ENCODE measurements at regions not wholly inside any gene's neighbourhood (a gene's known extent, or its start where the extent isn't known, plus 50 kb on each side); places are given as distances from the start of the nearest gene placed in this dataset.

- H3K4me2 ChIP-seq: no peak overlapping the region
- H3K9me3 ChIP-seq (ENCODE audit: low read depth): no peaks in the 10 kb centered on the region
- H3K36me3 ChIP-seq (replicated peaks; ENCODE audit: insufficient read depth, low read depth): no peaks in the 10 kb centered on the region
- no peaks in the 10 kb centered on the region for H3K79me2 ChIP-seq
- no peak overlapping the region for H2AFZ ChIP-seq
- TF ChIP-seq EZH2 (IDR thresholded peaks at IDR 0.05; ENCODE audit: borderline replicate concordance) (no peak), EZH2phosphoT487 (IDR thresholded peaks at IDR 0.05; ENCODE audit: low read depth, severe bottlenecking, unreplicated experiment) (no peak), CTCF (IDR thresholded peaks at IDR 0.05; ENCODE audit: poor library complexity) (no peak)
- no peak overlapping the region for H3K4me3 ChIP-seq
- H3K27ac ChIP-seq: no peak overlapping the region
- no peaks in the 10 kb centered on the region for H4K20me1 ChIP-seq (ENCODE audit: insufficient read depth, poor library complexity, severe bottlenecking)
- no peaks in the 10 kb centered on the region for H3K27me3 ChIP-seq
- H3K4me1 ChIP-seq (ENCODE audit: insufficient read depth): no peaks in the 10 kb centered on the region
- 58% methylated on average over 1 of the region's 1 CpG for WGBS (ENCODE audit: low lambda C conversion rate, missing lambda C conversion rate)
- H3K9me2 ChIP-seq (replicated peaks; ENCODE audit: insufficient read depth): no peaks in the 10 kb centered on the region
- DNase-seq (ENCODE audit: low spot score): no peak
These were observed 69.9 kb upstream of the LMNB1 start for GRCh38 chr5:126707080-126707479.

GRCh38 chr5:126715765-126716164 lies 61.2 kb upstream of the LMNB1 start:
- Histone ChIP-seq H2AFZ (no peak overlapping the region), H3K9me3 (ENCODE audit: low read depth) (no peaks in the 10 kb centered on the region), H3K36me3 (replicated peaks; ENCODE audit: insufficient read depth, low read depth) (no peaks in the 10 kb centered on the region), H3K9me2 (replicated peaks; ENCODE audit: insufficient read depth) (no peaks in the 10 kb centered on the region), H3K27me3 (no peaks in the 10 kb centered on the region), H3K4me1 (ENCODE audit: insufficient read depth) (no peaks in the 10 kb centered on the region), H4K20me1 (ENCODE audit: insufficient read depth, poor library complexity, severe bottlenecking) (no peaks in the 10 kb centered on the region), H3K27ac (no peak overlapping the region), H3K4me3 (no peak overlapping the region), H3K79me2 (no peaks in the 10 kb centered on the region), H3K4me2 (no peak overlapping the region)
- no peak for TF ChIP-seq CTCF (IDR thresholded peaks at IDR 0.05; ENCODE audit: poor library complexity)
- TF ChIP-seq EZH2 (IDR thresholded peaks at IDR 0.05; ENCODE audit: borderline replicate concordance): no peak
- TF ChIP-seq EZH2phosphoT487 (IDR thresholded peaks at IDR 0.05; ENCODE audit: low read depth, severe bottlenecking, unreplicated experiment): no peak
- no peak for DNase-seq (ENCODE audit: low spot score)
- 89% methylated on average over 3 of the region's 3 CpGs for WGBS (ENCODE audit: low lambda C conversion rate, missing lambda C conversion rate)

GRCh38 chr5:126716861-126717260 lies 60.1 kb upstream of the LMNB1 start:
- TF ChIP-seq EZH2 (IDR thresholded peaks at IDR 0.05; ENCODE audit: borderline replicate concordance): no peak
- TF ChIP-seq EZH2phosphoT487 (IDR thresholded peaks at IDR 0.05; ENCODE audit: low read depth, severe bottlenecking, unreplicated experiment): no peak
- H3K79me2 ChIP-seq: no peaks in the 10 kb centered on the region
- no peaks in the 10 kb centered on the region for H4K20me1 ChIP-seq (ENCODE audit: insufficient read depth, poor library complexity, severe bottlenecking)
- no peaks in the 10 kb centered on the region for H3K4me1 ChIP-seq (ENCODE audit: insufficient read depth)
- H3K4me3 ChIP-seq: no peak overlapping the region
- H3K27ac ChIP-seq: no peak overlapping the region
- WGBS (ENCODE audit: low lambda C conversion rate, missing lambda C conversion rate): 99% methylated on average over 10 of the region's 10 CpGs
- DNase-seq (ENCODE audit: low spot score): no peak
- H3K36me3 ChIP-seq (replicated peaks; ENCODE audit: insufficient read depth, low read depth): no peaks in the 10 kb centered on the region
- H2AFZ ChIP-seq: no peak overlapping the region
- H3K27me3 ChIP-seq: no peaks in the 10 kb centered on the region
- H3K9me3 ChIP-seq (ENCODE audit: low read depth): no peaks in the 10 kb centered on the region
- H3K9me2 ChIP-seq (replicated peaks; ENCODE audit: insufficient read depth): no peaks in the 10 kb centered on the region
- H3K4me2 ChIP-seq: no peak overlapping the region

- no peaks in the 10 kb centered on the region for H4K20me1 ChIP-seq (ENCODE audit: insufficient read depth, poor library complexity, severe bottlenecking)
- DNase-seq (ENCODE audit: low spot score): peak; percentile 8
- H3K27me3 ChIP-seq: no peaks in the 10 kb centered on the region
- H3K79me2 ChIP-seq: no peaks in the 10 kb centered on the region
- H3K9me3 ChIP-seq (ENCODE audit: low read depth): no peaks in the 10 kb centered on the region
- H3K27ac ChIP-seq: no peak overlapping the region
- TF ChIP-seq EZH2 (IDR thresholded peaks at IDR 0.05; ENCODE audit: borderline replicate concordance): no peak
- TF ChIP-seq CTCF (IDR thresholded peaks at IDR 0.05; ENCODE audit: poor library complexity): no peak
- no peak for TF ChIP-seq EZH2phosphoT487 (IDR thresholded peaks at IDR 0.05; ENCODE audit: low read depth, severe bottlenecking, unreplicated experiment)
- H3K36me3 ChIP-seq (replicated peaks; ENCODE audit: insufficient read depth, low read depth): no peaks in the 10 kb centered on the region
- no peaks in the 10 kb centered on the region for H3K4me1 ChIP-seq (ENCODE audit: insufficient read depth)
- H3K9me2 ChIP-seq (replicated peaks; ENCODE audit: insufficient read depth): no peaks in the 10 kb centered on the region
- 19% methylated on average over 10 of the region's 10 CpGs for WGBS (ENCODE audit: low lambda C conversion rate, missing lambda C conversion rate)
- peak overlapping the region; percentile 49 for H3K4me2 ChIP-seq
- H3K4me3 ChIP-seq: no peak overlapping the region
- H2AFZ ChIP-seq: peak overlapping the region; percentile 20
These were observed 58.6 kb upstream of the LMNB1 start for GRCh38 chr5:126718236-126718868.

Measured in hepatocyte (in vitro differentiated cells).